ENCODE measurements at regions not wholly inside any gene's neighbourhood (a gene's known extent, or its start where the extent isn't known, plus 50 kb on each side); places are given as distances from the start of the nearest gene placed in this dataset.

GRCh38 chr4:181063212-181063611 is 1180.0 kb upstream of the TENM3 start:
- no peak for DNase-seq
- no peak for ATAC-seq (ENCODE audit: insufficient read depth, low FRiP score)
- no peaks in the 10 kb centered on the region for H3K27me3 ChIP-seq (ENCODE audit: control insufficient read depth in 3 of 3, insufficient read depth in 3 of 3, low read length in 2 of 3)
- H3K27ac ChIP-seq (ENCODE audit: low read depth in 1 of 2, low read length in 1 of 2), result no peak overlapping the region
- H3K4me1 ChIP-seq (ENCODE audit: control insufficient read depth in 5 of 5, insufficient read depth in 5 of 5, low read length in 5 of 5), result no peaks in the 10 kb centered on the region
- WGBS, 2 donors, result 59 to 81% methylated on average over 3 of the region's 3 CpGs
- no peak overlapping the region for H3K9ac ChIP-seq (ENCODE audit: insufficient read depth in 1 of 2, low read length in 2 of 2)
- no peak for TF ChIP-seq CTCF (IDR thresholded peaks at IDR 0.05; ENCODE audit: control extremely low read depth, extremely low read depth)
- H3K4me3 ChIP-seq, result no peak overlapping the region
- H3K36me3 ChIP-seq (ENCODE audit: control insufficient read depth in 4 of 4, insufficient read depth in 4 of 4, low read length in 4 of 4), result no peaks in the 10 kb centered on the region
- peaks cover 0 to 4% (median 0%) of the 10 kb centered on the region in 4 donors for H3K9me3 ChIP-seq (ENCODE audit: control insufficient read depth in 4 of 4, insufficient read depth in 3 of 4, low read length in 3 of 4)

- Histone ChIP-seq H3K27me3 (ENCODE audit: control insufficient read depth in 3 of 3, insufficient read depth in 3 of 3, low read length in 2 of 3) (no peaks in the 10 kb centered on the region), H3K9ac (ENCODE audit: insufficient read depth in 1 of 2, low read length in 2 of 2) (no peak overlapping the region), H3K4me3 (no peak overlapping the region), H3K36me3 (ENCODE audit: control insufficient read depth in 4 of 4, insufficient read depth in 4 of 4, low read length in 4 of 4) (no peaks in the 10 kb centered on the region), H3K27ac (ENCODE audit: low read depth in 1 of 2, low read length in 1 of 2) (no peak overlapping the region), H3K9me3 (ENCODE audit: control insufficient read depth in 4 of 4, insufficient read depth in 3 of 4, low read length in 3 of 4) (peaks cover 0 to 7% (median 3%) of the 10 kb centered on the region in 4 donors), H3K4me1 (ENCODE audit: control insufficient read depth in 5 of 5, insufficient read depth in 5 of 5, low read length in 5 of 5) (peaks cover 0 to 7% (median 0%) of the 10 kb centered on the region in 5 donors)
- DNase-seq (peak in 2 of 3 donors; percentile 11 to 12), ATAC-seq (ENCODE audit: insufficient read depth, low FRiP score) (no peak)
- no peak for TF ChIP-seq CTCF (IDR thresholded peaks at IDR 0.05; ENCODE audit: control extremely low read depth, extremely low read depth)
Observed at GRCh38 chr4:181077341-181077740, 1165.9 kb upstream of the TENM3 start.

- TF ChIP-seq CTCF (IDR thresholded peaks at IDR 0.05; ENCODE audit: control extremely low read depth, extremely low read depth), result no peak
- ATAC-seq (ENCODE audit: insufficient read depth, low FRiP score) (no peak), DNase-seq (peak in 1 of 3 donors; percentile 10)
- H3K9ac ChIP-seq (ENCODE audit: insufficient read depth in 1 of 2, low read length in 2 of 2), result no peak overlapping the region
- H3K9me3 ChIP-seq (ENCODE audit: control insufficient read depth in 4 of 4, insufficient read depth in 3 of 4, low read length in 3 of 4), result peaks cover 0 to 7% (median 3%) of the 10 kb centered on the region in 4 donors
- H3K27me3 ChIP-seq (ENCODE audit: control insufficient read depth in 3 of 3, insufficient read depth in 3 of 3, low read length in 2 of 3), result no peaks in the 10 kb centered on the region
- H3K36me3 ChIP-seq (ENCODE audit: control insufficient read depth in 4 of 4, insufficient read depth in 4 of 4, low read length in 4 of 4), result no peaks in the 10 kb centered on the region
- 42 to 68% methylated on average over 1 of the region's 1 CpG for WGBS, 2 donors
- peaks cover 0 to 7% (median 0%) of the 10 kb centered on the region in 5 donors for H3K4me1 ChIP-seq (ENCODE audit: control insufficient read depth in 5 of 5, insufficient read depth in 5 of 5, low read length in 5 of 5)
- no peak overlapping the region for H3K27ac ChIP-seq (ENCODE audit: low read depth in 1 of 2, low read length in 1 of 2)
- H3K4me3 ChIP-seq, result no peak overlapping the region
Observed at GRCh38 chr4:181078196-181078595, 1165.0 kb upstream of the TENM3 start.

- no peaks in the 10 kb centered on the region for H3K36me3 ChIP-seq (ENCODE audit: control insufficient read depth in 4 of 4, insufficient read depth in 4 of 4, low read length in 4 of 4)
- no peak for ATAC-seq (ENCODE audit: insufficient read depth, low FRiP score)
- DNase-seq, result no peak
- TF ChIP-seq CTCF (IDR thresholded peaks at IDR 0.05; ENCODE audit: control extremely low read depth, extremely low read depth), result no peak
- H3K9me3 ChIP-seq (ENCODE audit: control insufficient read depth in 4 of 4, insufficient read depth in 3 of 4, low read length in 3 of 4), result no peaks in the 10 kb centered on the region
- no peaks in the 10 kb centered on the region for H3K4me1 ChIP-seq (ENCODE audit: control insufficient read depth in 5 of 5, insufficient read depth in 5 of 5, low read length in 5 of 5)
- H3K9ac ChIP-seq (ENCODE audit: insufficient read depth in 1 of 2, low read length in 2 of 2), result no peak overlapping the region
- no peak overlapping the region for H3K27ac ChIP-seq (ENCODE audit: low read depth in 1 of 2, low read length in 1 of 2)
- H3K4me3 ChIP-seq, result no peak overlapping the region
- 76 to 83% methylated on average over 6 of the region's 6 CpGs for WGBS, 2 donors
- H3K27me3 ChIP-seq (ENCODE audit: control insufficient read depth in 3 of 3, insufficient read depth in 3 of 3, low read length in 2 of 3), result no peaks in the 10 kb centered on the region
Observed at GRCh38 chr4:181083757-181084361, 1159.3 kb upstream of the TENM3 start.
